SK-N-SH (cell line): ENCODE measurements at regions not wholly inside any gene's neighbourhood (a gene's known extent, or its start where the extent isn't known, plus 50 kb on each side); places are given as distances from the start of the nearest gene placed in this dataset.

Source experiments
- CHD2 ChIP-seq: fragments of 150-350 bp; IDR thresholded peaks from 2 replicates; pipeline ENCODE4 v1.6.1; 2018; ENCODE audit warnings: low read length; ENCODE audit not compliant: partially characterized antibody
- CTCF ChIP-seq: fragments of 200-600 bp; sonication (generic); IDR thresholded peaks from 2 replicates; pipeline ENCODE4 v1.6.1; 2017; ENCODE audit warnings: antibody characterized with exemption, mild to moderate bottlenecking, moderate library complexity
- ELF1 ChIP-seq: IDR thresholded peaks from 2 replicates; pipeline ENCODE4 v1.4.0; 2012
- SIN3A ChIP-seq: IDR thresholded peaks from 2 replicates; pipeline ENCODE4 v1.6.1; 2012; ENCODE audit warnings: low read depth, mild to moderate bottlenecking, low read length, moderate library complexity, borderline replicate concordance
- SMC3 ChIP-seq: IDR thresholded peaks from 2 replicates; pipeline ENCODE4 v1.6.1; 2012; ENCODE audit warnings: low read depth, low read length, improper control_type of control experiment

- no peak for TF ChIP-seq SMC3
- TF ChIP-seq CHD2, result no peak
- TF ChIP-seq ELF1, result no peak
- no peak for TF ChIP-seq SIN3A
- TF ChIP-seq CTCF, result no peak
Observed at GRCh38 chr9:70466976-70467561, 52.6 kb upstream of the KLF9 start.
